ENCODE measurements at regions not wholly inside any gene's neighbourhood (a gene's known extent, or its start where the extent isn't known, plus 50 kb on each side); places are given as distances from the start of the nearest gene placed in this dataset.
"Not testable (repeated sequence)": the region's sequence is repeated elsewhere in the genome, so short reads cannot be mapped to it uniquely, and the experiment has no call there.

DNA sequence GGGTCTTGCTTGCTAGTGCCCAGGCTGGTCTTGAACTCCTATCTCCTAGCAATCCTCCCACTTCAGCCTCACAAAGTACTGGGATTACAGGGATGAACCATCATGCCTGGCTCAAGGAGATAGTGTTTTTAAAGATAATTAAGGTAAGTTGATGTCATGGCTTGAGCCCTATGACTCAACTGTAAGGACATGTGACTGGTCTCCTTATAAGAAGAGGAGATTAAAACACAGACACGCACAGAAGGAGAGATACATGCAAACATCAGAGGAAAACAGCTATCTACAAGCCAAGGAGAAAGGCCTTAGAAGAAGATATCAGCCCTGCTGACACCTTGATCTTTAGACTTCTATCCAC lies 220.4 kb upstream of the GADL1 start:
- Mint-ChIP-seq H3K27ac (ENCODE audit: unreplicated experiment) (no peak overlapping the region), H3K4me3 (no peak overlapping the region), H3K9me3 (peaks cover 4% of the 10 kb centered on the region), H3K4me1 (no peaks in the 10 kb centered on the region), H3K27me3 (ENCODE audit: low read depth) (no peaks in the 10 kb centered on the region), H3K36me3 (ENCODE audit: low read depth) (no peaks in the 10 kb centered on the region)
- DNase-seq (ENCODE audit: low read depth, low spot score): no peak
- TF ChIP-seq, protein P1, sequence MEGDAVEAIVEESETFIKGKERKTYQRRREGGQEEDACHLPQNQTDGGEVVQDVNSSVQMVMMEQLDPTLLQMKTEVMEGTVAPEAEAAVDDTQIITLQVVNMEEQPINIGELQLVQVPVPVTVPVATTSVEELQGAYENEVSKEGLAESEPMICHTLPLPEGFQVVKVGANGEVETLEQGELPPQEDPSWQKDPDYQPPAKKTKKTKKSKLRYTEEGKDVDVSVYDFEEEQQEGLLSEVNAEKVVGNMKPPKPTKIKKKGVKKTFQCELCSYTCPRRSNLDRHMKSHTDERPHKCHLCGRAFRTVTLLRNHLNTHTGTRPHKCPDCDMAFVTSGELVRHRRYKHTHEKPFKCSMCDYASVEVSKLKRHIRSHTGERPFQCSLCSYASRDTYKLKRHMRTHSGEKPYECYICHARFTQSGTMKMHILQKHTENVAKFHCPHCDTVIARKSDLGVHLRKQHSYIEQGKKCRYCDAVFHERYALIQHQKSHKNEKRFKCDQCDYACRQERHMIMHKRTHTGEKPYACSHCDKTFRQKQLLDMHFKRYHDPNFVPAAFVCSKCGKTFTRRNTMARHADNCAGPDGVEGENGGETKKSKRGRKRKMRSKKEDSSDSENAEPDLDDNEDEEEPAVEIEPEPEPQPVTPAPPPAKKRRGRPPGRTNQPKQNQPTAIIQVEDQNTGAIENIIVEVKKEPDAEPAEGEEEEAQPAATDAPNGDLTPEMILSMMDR (conservative IDR thresholded peaks at IDR 0.05): no peak

DNA sequence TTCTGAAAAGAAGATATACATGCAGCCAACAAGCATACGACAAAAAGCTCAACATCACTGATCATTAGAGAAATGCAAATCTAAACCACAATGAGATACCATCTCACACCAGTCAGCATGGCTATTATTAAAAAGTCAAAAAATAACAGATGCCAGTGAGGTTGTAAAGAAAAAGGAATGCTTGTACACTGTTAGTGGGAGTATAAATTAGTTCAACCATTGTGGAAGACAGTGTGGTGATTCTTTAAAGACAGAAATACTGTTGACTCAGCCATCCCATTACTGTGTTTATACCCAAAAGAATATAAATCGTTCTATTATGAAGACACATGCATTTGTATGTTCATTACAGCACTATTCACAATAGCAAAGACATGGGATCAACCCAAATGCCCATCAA lies 221.1 kb upstream of the GADL1 start:
- not testable (repeated sequence) for H3K9me3 Mint-ChIP-seq; H3K27ac Mint-ChIP-seq (ENCODE audit: unreplicated experiment)

DNA sequence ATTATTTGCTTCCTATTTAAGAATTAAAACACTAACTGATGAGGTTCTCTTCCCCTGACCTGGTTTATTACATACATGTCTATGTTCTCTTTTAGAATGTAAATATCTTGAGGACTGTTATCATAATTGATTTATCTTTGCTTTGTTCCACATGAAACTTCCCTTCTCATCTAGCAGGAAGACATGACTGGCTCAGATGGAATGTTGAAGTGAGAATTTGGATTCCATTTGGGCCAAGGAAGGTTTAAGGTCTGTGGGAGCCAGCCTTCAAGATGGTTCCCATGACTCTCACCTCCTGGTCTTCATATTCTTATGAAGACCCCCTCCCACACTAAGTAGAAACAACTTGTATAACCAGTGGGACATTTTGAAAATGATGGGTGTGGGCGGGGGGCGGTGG lies 222.2 kb upstream of the GADL1 start:
- H3K27ac Mint-ChIP-seq (ENCODE audit: unreplicated experiment): no peak overlapping the region
- no peaks in the 10 kb centered on the region for H3K27me3 Mint-ChIP-seq (ENCODE audit: low read depth)
- H3K9me3 Mint-ChIP-seq: peaks cover 4% of the 10 kb centered on the region
- no peaks in the 10 kb centered on the region for H3K4me1 Mint-ChIP-seq
- no peaks in the 10 kb centered on the region for H3K36me3 Mint-ChIP-seq (ENCODE audit: low read depth)
- TF ChIP-seq, protein P1 (conservative IDR thresholded peaks at IDR 0.05): no peak
- no peak for DNase-seq (ENCODE audit: low read depth, low spot score)
- no peak overlapping the region for H3K4me3 Mint-ChIP-seq

More for the DNA sequence above, 221.1 kb upstream of the GADL1 start:
- not testable (repeated sequence) for H3K36me3 Mint-ChIP-seq (ENCODE audit: low read depth); H3K4me3 Mint-ChIP-seq; DNase-seq (ENCODE audit: low read depth, low spot score); H3K27me3 Mint-ChIP-seq (ENCODE audit: low read depth); H3K4me1 Mint-ChIP-seq

DNA sequence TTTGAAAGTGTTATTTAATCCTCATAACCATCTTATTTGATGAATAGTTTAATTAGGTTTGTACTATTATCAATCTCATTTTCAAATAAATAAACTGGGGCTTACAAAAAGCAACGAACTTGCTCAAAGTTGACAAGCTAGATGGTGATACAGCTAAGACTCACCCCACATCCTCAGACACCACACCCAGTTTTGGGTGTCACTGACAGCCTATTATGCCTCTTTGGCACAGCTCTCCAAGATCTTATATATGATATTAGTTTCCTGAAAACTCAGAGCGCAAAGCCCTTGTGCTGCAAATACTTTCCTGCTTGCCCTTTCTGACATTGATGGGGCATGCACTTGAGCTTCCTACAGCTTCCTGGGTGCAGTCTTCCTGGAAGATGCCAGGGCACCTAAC lies 223.4 kb upstream of the GADL1 start:
- H3K36me3 Mint-ChIP-seq (ENCODE audit: low read depth): no peaks in the 10 kb centered on the region
- no peak for DNase-seq (ENCODE audit: low read depth, low spot score)
- peaks cover 4% of the 10 kb centered on the region for H3K9me3 Mint-ChIP-seq
- no peaks in the 10 kb centered on the region for H3K27me3 Mint-ChIP-seq (ENCODE audit: low read depth)
- no peak overlapping the region for H3K4me3 Mint-ChIP-seq
- H3K27ac Mint-ChIP-seq (ENCODE audit: unreplicated experiment): no peak overlapping the region
- TF ChIP-seq, protein P1 (conservative IDR thresholded peaks at IDR 0.05): no peak
- no peaks in the 10 kb centered on the region for H3K4me1 Mint-ChIP-seq

DNA sequence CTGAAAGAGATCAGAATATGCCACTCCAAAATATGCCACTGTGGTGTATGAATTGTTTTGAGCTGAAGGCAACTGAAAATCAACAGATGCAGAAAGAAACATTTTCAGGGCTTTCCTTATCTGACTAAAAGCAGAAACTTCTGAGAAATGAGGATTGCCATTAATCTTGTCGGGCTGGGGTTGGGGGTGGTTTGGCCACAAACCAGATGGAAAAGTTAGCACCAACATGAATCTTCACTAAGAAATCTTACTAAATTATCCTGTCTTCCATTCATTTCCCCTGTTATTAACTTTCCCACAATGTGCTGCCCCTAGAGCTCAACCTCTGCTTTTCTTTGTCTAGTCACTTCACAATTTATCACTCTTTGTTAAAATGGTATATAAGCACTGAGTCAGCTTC lies 229.9 kb upstream of the GADL1 start:
- Mint-ChIP-seq H3K27me3 (ENCODE audit: low read depth) (no peaks in the 10 kb centered on the region), H3K4me1 (peaks cover 6% of the 10 kb centered on the region), H3K27ac (ENCODE audit: unreplicated experiment) (no peak overlapping the region), H3K9me3 (peaks cover 8% of the 10 kb centered on the region), H3K4me3 (no peak overlapping the region), H3K36me3 (ENCODE audit: low read depth) (no peaks in the 10 kb centered on the region)
- no peak for DNase-seq (ENCODE audit: low read depth, low spot score)
- TF ChIP-seq, protein P1 (conservative IDR thresholded peaks at IDR 0.05): no peak

DNA sequence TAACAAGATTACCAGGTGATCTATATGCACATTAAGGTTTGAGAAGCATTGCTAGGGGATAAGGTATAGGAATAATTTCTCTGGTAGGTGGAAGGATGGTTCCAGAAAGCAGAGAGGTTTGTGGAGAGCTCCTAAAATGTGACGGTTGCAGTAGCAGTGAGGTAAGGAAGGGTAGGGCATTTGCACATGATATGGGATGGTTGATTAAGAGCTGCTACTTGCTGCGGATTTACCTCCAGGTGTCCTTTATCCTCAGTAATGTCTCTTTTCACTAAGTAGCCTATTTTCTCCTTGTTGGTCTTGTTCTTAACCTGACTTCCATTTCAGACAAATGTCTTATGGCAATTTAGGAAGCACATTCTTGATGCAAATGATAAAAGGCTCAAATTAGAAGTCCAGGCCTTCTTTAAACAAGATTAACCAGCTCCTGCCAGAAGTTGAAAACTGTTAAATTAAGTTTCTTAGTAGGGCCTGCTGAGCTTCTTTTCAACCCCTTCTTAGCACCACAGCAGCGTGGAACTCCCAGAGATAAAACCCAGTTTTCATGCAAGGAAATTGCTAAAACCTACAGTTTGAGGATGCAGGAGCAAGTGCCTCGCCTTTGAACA lies 231.1 kb upstream of the GADL1 start:
- Mint-ChIP-seq H3K27ac (ENCODE audit: unreplicated experiment) (no peak overlapping the region), H3K4me3 (no peak overlapping the region), H3K4me1 (peaks cover 6% of the 10 kb centered on the region), H3K36me3 (ENCODE audit: low read depth) (no peaks in the 10 kb centered on the region), H3K27me3 (ENCODE audit: low read depth) (no peaks in the 10 kb centered on the region), H3K9me3 (peaks cover 8% of the 10 kb centered on the region)
- DNase-seq (ENCODE audit: low read depth, low spot score): no peak
- TF ChIP-seq, protein P1 (conservative IDR thresholded peaks at IDR 0.05): no peak

All from neural crest cell (in vitro differentiated cells).